CD4-positive, alpha-beta T cell (primary cell): ENCODE measurements at regions not wholly inside any gene's neighbourhood (a gene's known extent, or its start where the extent isn't known, plus 50 kb on each side); places are given as distances from the start of the nearest gene placed in this dataset.

ENCODE experiments used
- ATAC-seq: fragments of 200-7000 bp; cut with Tn5 transposase; one replicate; pipeline ENCODE4 v1.10.0; 2022; ENCODE audit warnings: mild to moderate bottlenecking; ENCODE audit not compliant: poor library complexity
- CTCF ChIA-PET: fragments of 350-600 bp; sonication (Branson Sonifier 250); formaldehyde crosslinking; loops from one replicate; lab custom pipeline; 2021; ENCODE audit warnings: antibody characterized with exemption, inconsistent platforms; lab: Charles Lee
- POLR2A ChIA-PET: fragments of 350-600 bp; sonication (Branson Sonifier 250); formaldehyde crosslinking; loops from one replicate; lab custom pipeline; 2021; ENCODE audit warnings: antibody characterized with exemption, inconsistent platforms; lab: Charles Lee
- DNase-seq, 14 experiments: peaks; one replicate each; pipeline ENCODE4 v3.0.0-alpha.2; 2013 to 2020; ENCODE audit warnings: mixed read lengths in 2 of 14
- H3K27ac ChIP-seq, 2 donors: one replicate each; pipeline versions ENCODE4 v1.5.1 to v1.7.0; 2013; ENCODE audit warnings: low read length in 2 of 2, low read depth in 1 of 2, mild to moderate bottlenecking in 1 of 2
- H3K27me3 ChIP-seq, 2 experiments: 1 replicate in 1 of 2; 2 replicates in 1 of 2; pipeline versions ENCODE4 v1.6.1 to v1.7.0; 2013; ENCODE audit warnings: low read length in 2 of 2, control low read depth in 1 of 2, mild to moderate bottlenecking in 1 of 2, moderate library complexity in 1 of 2; ENCODE audit not compliant: insufficient read depth in 2 of 2, control insufficient read depth in 1 of 2
- H3K36me3 ChIP-seq: one replicate; pipeline ENCODE4 v1.6.1; 2013; ENCODE audit warnings: low read length, control low read depth; ENCODE audit not compliant: insufficient read depth
- H3K4me1 ChIP-seq: one replicate; pipeline ENCODE4 v1.6.1; 2013; ENCODE audit warnings: low read length, control low read depth; ENCODE audit not compliant: insufficient read depth
- H3K4me3 ChIP-seq: one replicate; pipeline ENCODE4 v1.5.1; 2013; ENCODE audit warnings: mild to moderate bottlenecking, low read length, moderate library complexity
- H3K9me3 ChIP-seq, 2 experiments: 1 replicate in 1 of 2; 2 replicates in 1 of 2; pipeline versions ENCODE4 v1.6.1 to v1.7.0; 2013; ENCODE audit warnings: low read length in 2 of 2, mild to moderate bottlenecking in 2 of 2, control low read depth in 1 of 2, moderate library complexity in 1 of 2; ENCODE audit not compliant: control insufficient read depth in 1 of 2, insufficient read depth in 1 of 2
- H3K27ac Mint-ChIP-seq: one replicate; pipeline ENCODE4 v1.8.0; 2020; ENCODE audit warnings: mixed read lengths
- H3K27me3 Mint-ChIP-seq: one replicate; pipeline ENCODE4 v1.8.0; 2021; ENCODE audit warnings: mixed read lengths
- H3K36me3 Mint-ChIP-seq: one replicate; pipeline ENCODE4 v1.8.0; 2021; ENCODE audit warnings: low read depth, mixed read lengths
- H3K4me1 Mint-ChIP-seq: one replicate; pipeline ENCODE4 v1.8.0; 2021; ENCODE audit warnings: low read depth, mixed read lengths
- H3K4me3 Mint-ChIP-seq: one replicate; pipeline ENCODE4 v1.8.0; 2020; ENCODE audit warnings: mild to moderate bottlenecking, mixed read lengths
- H3K9me3 Mint-ChIP-seq: one replicate; pipeline ENCODE4 v1.8.0; 2020; ENCODE audit warnings: mixed read lengths
- intact Hi-C, 2 experiments: fragments of 100-400 bp; cut with DNase I in 1 of 2; cut with micrococcal nuclease in 1 of 2; formaldehyde crosslinking; loops; one replicate each; pipeline versions ENCODE4 v1.15.1 to v1.9.0; 2023 to 2025; cut with DNase I, micrococcal nuclease
- TF ChIP-seq, protein P1 (sequence below): fragments of 200-600 bp; IDR thresholded peaks from one replicate; pipeline ENCODE4 v1.8.0; 2022; ENCODE audit warnings: antibody characterized with exemption, mild to moderate bottlenecking

- Histone ChIP-seq H3K27ac (no peak overlapping the region), H3K36me3 (no peaks in the 10 kb centered on the region), H3K4me1 (no peaks in the 10 kb centered on the region), H3K4me3 (no peak overlapping the region), H3K27me3 (no peaks in the 10 kb centered on the region), H3K9me3 (no peaks in the 10 kb centered on the region)
- H3K27ac Mint-ChIP-seq, result no peak overlapping the region
- CTCF ChIA-PET, result no interaction called here
- POLR2A ChIA-PET, result no interaction called here
- no peaks in the 10 kb centered on the region for H3K27me3 Mint-ChIP-seq
- H3K4me1 Mint-ChIP-seq, result no peaks in the 10 kb centered on the region
- ATAC-seq (no peak), DNase-seq (no peak)
- H3K4me3 Mint-ChIP-seq, result no peak overlapping the region
- H3K9me3 Mint-ChIP-seq, result no peaks in the 10 kb centered on the region
- intact Hi-C loops, result no loop called here
- no peaks in the 10 kb centered on the region for H3K36me3 Mint-ChIP-seq
- TF ChIP-seq, protein P1, sequence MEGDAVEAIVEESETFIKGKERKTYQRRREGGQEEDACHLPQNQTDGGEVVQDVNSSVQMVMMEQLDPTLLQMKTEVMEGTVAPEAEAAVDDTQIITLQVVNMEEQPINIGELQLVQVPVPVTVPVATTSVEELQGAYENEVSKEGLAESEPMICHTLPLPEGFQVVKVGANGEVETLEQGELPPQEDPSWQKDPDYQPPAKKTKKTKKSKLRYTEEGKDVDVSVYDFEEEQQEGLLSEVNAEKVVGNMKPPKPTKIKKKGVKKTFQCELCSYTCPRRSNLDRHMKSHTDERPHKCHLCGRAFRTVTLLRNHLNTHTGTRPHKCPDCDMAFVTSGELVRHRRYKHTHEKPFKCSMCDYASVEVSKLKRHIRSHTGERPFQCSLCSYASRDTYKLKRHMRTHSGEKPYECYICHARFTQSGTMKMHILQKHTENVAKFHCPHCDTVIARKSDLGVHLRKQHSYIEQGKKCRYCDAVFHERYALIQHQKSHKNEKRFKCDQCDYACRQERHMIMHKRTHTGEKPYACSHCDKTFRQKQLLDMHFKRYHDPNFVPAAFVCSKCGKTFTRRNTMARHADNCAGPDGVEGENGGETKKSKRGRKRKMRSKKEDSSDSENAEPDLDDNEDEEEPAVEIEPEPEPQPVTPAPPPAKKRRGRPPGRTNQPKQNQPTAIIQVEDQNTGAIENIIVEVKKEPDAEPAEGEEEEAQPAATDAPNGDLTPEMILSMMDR, result no peak
Measured at GRCh38 chr15:81843226-81843625, 202.6 kb downstream of the MEX3B start.

- DNase-seq (no peak), ATAC-seq (no peak)
- Mint-ChIP-seq H3K4me1 (no peaks in the 10 kb centered on the region), H3K4me3 (no peak overlapping the region), H3K27me3 (no peaks in the 10 kb centered on the region), H3K27ac (no peak overlapping the region), H3K36me3 (no peaks in the 10 kb centered on the region), H3K9me3 (no peaks in the 10 kb centered on the region)
- TF ChIP-seq, protein P1, result no peak
- Histone ChIP-seq H3K27me3 (no peaks in the 10 kb centered on the region), H3K9me3 (no peaks in the 10 kb centered on the region), H3K36me3 (no peaks in the 10 kb centered on the region), H3K27ac (no peak overlapping the region), H3K4me3 (no peak overlapping the region), H3K4me1 (no peaks in the 10 kb centered on the region)
- POLR2A ChIA-PET, result no interaction called here
- CTCF ChIA-PET, result no interaction called here
- intact Hi-C loops, result no loop called here
Measured at GRCh38 chr15:81839387-81839786, 206.4 kb downstream of the MEX3B start.

DNA sequence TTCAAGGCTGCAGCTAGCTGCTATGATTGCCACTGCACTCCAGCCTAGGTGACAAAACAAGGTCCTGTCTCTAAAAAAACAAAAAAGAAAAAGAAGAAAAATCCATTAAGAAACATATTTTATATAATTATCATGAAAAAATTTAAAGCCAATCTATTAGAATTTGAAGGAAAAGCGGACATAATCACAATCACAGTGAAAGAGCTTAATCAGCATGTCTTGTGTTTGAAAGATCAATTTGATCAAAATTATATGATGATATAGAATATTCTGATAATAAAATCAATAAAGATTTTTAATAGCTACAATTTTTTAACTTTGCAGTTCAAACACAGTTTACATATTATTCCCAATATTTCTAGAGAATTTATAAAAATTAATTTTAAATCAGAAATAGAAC is 210.1 kb downstream of the MEX3B start:
- no peaks in the 10 kb centered on the region for H3K4me1 Mint-ChIP-seq
- H3K9me3 ChIP-seq, result no peaks in the 10 kb centered on the region
- no peak overlapping the region for H3K27ac Mint-ChIP-seq
- ChIA-PET POLR2A (no interaction called here), CTCF (no interaction called here)
- no peaks in the 10 kb centered on the region for H3K9me3 Mint-ChIP-seq
- DNase-seq, result no peak
- intact Hi-C loops, result no loop called here
- H3K27me3 ChIP-seq, result no peaks in the 10 kb centered on the region
- no peaks in the 10 kb centered on the region for H3K4me1 ChIP-seq
- no peak overlapping the region for H3K27ac ChIP-seq
- no peak overlapping the region for H3K4me3 Mint-ChIP-seq
- no peaks in the 10 kb centered on the region for H3K36me3 ChIP-seq
- TF ChIP-seq, protein P1, result no peak
- no peaks in the 10 kb centered on the region for H3K36me3 Mint-ChIP-seq
- no peak overlapping the region for H3K4me3 ChIP-seq
- H3K27me3 Mint-ChIP-seq, result no peaks in the 10 kb centered on the region
- no peak for ATAC-seq
